Suprapubic skin (tissue), 4 donors: ENCODE measurements at regions not wholly inside any gene's neighbourhood (a gene's known extent, or its start where the extent isn't known, plus 50 kb on each side); places are given as distances from the start of the nearest gene placed in this dataset.

Source experiments
- DNase-seq, 2 donors: peaks; one replicate each; pipeline ENCODE4 v3.0.0-alpha.2; 2019; ENCODE audit warnings: low spot score in 2 of 2
- H3K27ac ChIP-seq: fragments of 200-600 bp; sonication (generic); one replicate; pipeline ENCODE4 v1.5.1; 2019
- H3K27me3 ChIP-seq: fragments of 200-600 bp; sonication (generic); one replicate; pipeline ENCODE4 v1.5.1; 2019
- H3K36me3 ChIP-seq: fragments of 200-600 bp; sonication (generic); one replicate; pipeline ENCODE4 v1.5.1; 2019
- H3K4me1 ChIP-seq: fragments of 200-600 bp; sonication (generic); one replicate; pipeline ENCODE4 v1.5.1; 2019
- H3K4me3 ChIP-seq: fragments of 200-600 bp; sonication (generic); one replicate; pipeline ENCODE4 v1.5.1; 2019; ENCODE audit warnings: mild to moderate bottlenecking
- H3K9me3 ChIP-seq: fragments of 200-600 bp; sonication (generic); one replicate; pipeline ENCODE4 v1.5.1; 2019
- EP300 ChIP-seq: sonication (generic); formaldehyde crosslinking; IDR thresholded peaks from one replicate; pipeline ENCODE4 v1.6.1; 2017; ENCODE audit warnings: antibody characterized with exemption
- POLR2A ChIP-seq, 2 donors: fragments of 450-650 bp; IDR thresholded peaks; one replicate each; pipeline ENCODE4 v1.6.1; 2017; ENCODE audit warnings: antibody characterized with exemption in 2 of 2, mild to moderate bottlenecking in 2 of 2, moderate library complexity in 2 of 2
- POLR2AphosphoS5 ChIP-seq, 3 donors: sonication (generic); formaldehyde crosslinking; IDR thresholded peaks; one replicate each; pipeline ENCODE4 v1.6.1; 2017; ENCODE audit warnings: antibody characterized with exemption in 3 of 3
- WGBS: methylation state at CpG from one replicate; pipeline ENCODE4 v1.1.5; 2018; 5-methylcytosine and 5-hydroxymethylcytosine counted together
- TF ChIP-seq, protein P1 (sequence below), 2 donors: fragments of 200-600 bp in 1 of 2; fragments of 450-650 bp in 1 of 2; sonication (generic) in 1 of 2; IDR thresholded peaks; one replicate each; pipeline ENCODE4 v1.5.1; 2016 to 2019; ENCODE audit warnings: antibody characterized with exemption in 2 of 2, mild to moderate bottlenecking in 1 of 2, moderate library complexity in 1 of 2

DNA sequence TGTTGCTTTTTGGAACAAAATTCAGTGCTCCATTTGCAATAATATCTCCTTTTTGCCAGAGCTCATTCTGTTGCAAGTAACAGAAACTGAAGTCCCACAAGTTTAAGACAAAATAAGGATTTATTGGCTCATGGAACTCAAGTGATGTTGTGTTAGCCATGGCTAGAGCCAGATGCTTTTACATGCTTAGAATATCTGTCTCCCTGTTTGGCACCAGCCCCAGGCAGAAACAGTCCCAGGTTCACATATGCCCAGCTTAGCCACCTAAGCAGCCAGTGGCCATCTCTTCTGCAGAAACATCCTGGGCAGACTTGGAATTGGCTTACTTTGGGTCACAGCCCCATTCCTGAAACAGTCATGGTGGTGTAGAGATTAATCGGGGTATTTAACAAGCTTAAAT, 540.9 kb upstream of the SGCD start:
- no peak for DNase-seq
- no peak overlapping the region for H3K27ac ChIP-seq
- TF ChIP-seq POLR2A (IDR thresholded peaks at IDR 0.05), result no peak
- no peak for TF ChIP-seq EP300
- no peak for TF ChIP-seq POLR2AphosphoS5 (IDR thresholded peaks at IDR 0.05)
- TF ChIP-seq, protein P1, sequence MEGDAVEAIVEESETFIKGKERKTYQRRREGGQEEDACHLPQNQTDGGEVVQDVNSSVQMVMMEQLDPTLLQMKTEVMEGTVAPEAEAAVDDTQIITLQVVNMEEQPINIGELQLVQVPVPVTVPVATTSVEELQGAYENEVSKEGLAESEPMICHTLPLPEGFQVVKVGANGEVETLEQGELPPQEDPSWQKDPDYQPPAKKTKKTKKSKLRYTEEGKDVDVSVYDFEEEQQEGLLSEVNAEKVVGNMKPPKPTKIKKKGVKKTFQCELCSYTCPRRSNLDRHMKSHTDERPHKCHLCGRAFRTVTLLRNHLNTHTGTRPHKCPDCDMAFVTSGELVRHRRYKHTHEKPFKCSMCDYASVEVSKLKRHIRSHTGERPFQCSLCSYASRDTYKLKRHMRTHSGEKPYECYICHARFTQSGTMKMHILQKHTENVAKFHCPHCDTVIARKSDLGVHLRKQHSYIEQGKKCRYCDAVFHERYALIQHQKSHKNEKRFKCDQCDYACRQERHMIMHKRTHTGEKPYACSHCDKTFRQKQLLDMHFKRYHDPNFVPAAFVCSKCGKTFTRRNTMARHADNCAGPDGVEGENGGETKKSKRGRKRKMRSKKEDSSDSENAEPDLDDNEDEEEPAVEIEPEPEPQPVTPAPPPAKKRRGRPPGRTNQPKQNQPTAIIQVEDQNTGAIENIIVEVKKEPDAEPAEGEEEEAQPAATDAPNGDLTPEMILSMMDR (IDR thresholded peaks at IDR 0.05), result no peak
- 87% methylated on average over 1 of the region's 1 CpG for WGBS
- H3K27me3 ChIP-seq, result no peaks in the 10 kb centered on the region
- H3K4me1 ChIP-seq, result no peaks in the 10 kb centered on the region
- no peaks in the 10 kb centered on the region for H3K9me3 ChIP-seq
- H3K4me3 ChIP-seq, result no peak overlapping the region
- no peaks in the 10 kb centered on the region for H3K36me3 ChIP-seq

DNA sequence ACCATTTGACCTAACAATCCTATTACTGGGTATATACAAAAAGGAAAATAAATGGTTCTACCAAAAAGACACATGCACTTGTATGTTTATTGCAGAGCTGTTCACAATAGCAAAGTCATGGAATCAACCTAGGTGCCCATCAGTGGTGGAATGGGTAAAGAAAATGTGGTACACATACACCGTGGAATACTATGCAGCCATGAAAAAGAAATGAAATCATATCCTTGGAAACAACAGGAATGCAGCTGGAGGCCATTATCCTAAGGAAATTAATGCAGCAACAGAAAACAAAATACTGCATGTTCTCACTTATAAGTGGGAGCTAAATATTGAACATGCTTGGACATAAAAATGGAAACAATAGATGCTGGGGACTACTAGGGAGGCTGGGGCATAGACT, 534.1 kb upstream of the SGCD start:
- 73% methylated on average over 1 of the region's 1 CpG for WGBS
- Histone ChIP-seq H3K4me3 (no peak overlapping the region), H3K36me3 (no peaks in the 10 kb centered on the region), H3K9me3 (peaks cover 30% of the 10 kb centered on the region), H3K27ac (no peak overlapping the region), H3K4me1 (no peaks in the 10 kb centered on the region), H3K27me3 (no peaks in the 10 kb centered on the region)
- TF ChIP-seq EP300 (no peak), POLR2A (IDR thresholded peaks at IDR 0.05) (no peak), POLR2AphosphoS5 (IDR thresholded peaks at IDR 0.05) (no peak)
- TF ChIP-seq, protein P1 (IDR thresholded peaks at IDR 0.05), result no peak
- no peak for DNase-seq

DNA sequence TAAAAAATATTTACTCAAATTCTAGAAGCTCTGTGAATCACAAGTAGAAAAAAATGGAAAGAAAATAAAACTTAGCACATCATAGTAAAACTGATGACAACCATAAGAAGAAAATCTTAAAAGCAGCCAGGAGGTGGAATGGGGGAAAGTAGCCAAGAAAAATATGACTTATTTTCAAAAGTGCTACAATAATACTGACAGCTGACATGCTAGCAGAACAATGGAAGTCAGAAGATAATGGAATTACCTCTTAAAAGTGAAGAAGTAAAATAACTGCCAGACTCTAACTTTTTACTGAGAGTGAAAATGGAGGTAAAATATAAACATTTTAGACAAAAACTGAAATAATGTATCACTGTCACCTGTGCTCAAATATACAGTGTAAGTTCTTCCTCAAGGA, 532.2 kb upstream of the SGCD start:
- Histone ChIP-seq H3K27me3 (no peaks in the 10 kb centered on the region), H3K27ac (no peak overlapping the region), H3K4me3 (no peak overlapping the region), H3K4me1 (no peaks in the 10 kb centered on the region), H3K36me3 (no peaks in the 10 kb centered on the region), H3K9me3 (peaks cover 30% of the 10 kb centered on the region)
- TF ChIP-seq POLR2A (IDR thresholded peaks at IDR 0.05) (no peak), POLR2AphosphoS5 (IDR thresholded peaks at IDR 0.05) (no peak), EP300 (no peak)
- TF ChIP-seq, protein P1 (IDR thresholded peaks at IDR 0.05), result no peak
- no peak for DNase-seq

DNA sequence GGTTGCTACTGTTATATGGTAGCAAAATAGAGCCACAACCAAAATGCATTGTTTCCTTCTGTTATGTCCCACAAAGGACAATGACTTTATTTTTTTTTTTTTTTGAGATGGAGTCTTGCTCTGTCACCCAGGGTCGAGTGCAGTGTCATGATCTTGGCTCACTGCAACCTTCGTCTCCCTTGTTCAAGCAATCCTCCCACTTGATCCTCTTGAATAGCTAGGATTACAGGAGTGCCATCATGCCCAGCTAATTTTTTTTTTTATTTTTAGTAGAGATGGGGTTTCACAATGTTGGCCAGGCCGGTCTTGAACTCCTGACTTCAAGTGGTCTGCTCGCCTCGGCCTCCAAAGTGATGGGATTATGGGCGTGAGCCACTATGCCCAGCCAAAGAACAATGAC, 527.7 kb upstream of the SGCD start:
- WGBS, result 79% methylated on average over 6 of the region's 6 CpGs
- Histone ChIP-seq H3K9me3 (peaks cover 17% of the 10 kb centered on the region), H3K4me1 (no peaks in the 10 kb centered on the region), H3K27ac (no peak overlapping the region), H3K27me3 (no peaks in the 10 kb centered on the region), H3K4me3 (no peak overlapping the region), H3K36me3 (no peaks in the 10 kb centered on the region)
- no peak for DNase-seq
- TF ChIP-seq POLR2A (IDR thresholded peaks at IDR 0.05) (no peak), EP300 (no peak), POLR2AphosphoS5 (IDR thresholded peaks at IDR 0.05) (no peak)
- TF ChIP-seq, protein P1 (IDR thresholded peaks at IDR 0.05), result no peak

DNA sequence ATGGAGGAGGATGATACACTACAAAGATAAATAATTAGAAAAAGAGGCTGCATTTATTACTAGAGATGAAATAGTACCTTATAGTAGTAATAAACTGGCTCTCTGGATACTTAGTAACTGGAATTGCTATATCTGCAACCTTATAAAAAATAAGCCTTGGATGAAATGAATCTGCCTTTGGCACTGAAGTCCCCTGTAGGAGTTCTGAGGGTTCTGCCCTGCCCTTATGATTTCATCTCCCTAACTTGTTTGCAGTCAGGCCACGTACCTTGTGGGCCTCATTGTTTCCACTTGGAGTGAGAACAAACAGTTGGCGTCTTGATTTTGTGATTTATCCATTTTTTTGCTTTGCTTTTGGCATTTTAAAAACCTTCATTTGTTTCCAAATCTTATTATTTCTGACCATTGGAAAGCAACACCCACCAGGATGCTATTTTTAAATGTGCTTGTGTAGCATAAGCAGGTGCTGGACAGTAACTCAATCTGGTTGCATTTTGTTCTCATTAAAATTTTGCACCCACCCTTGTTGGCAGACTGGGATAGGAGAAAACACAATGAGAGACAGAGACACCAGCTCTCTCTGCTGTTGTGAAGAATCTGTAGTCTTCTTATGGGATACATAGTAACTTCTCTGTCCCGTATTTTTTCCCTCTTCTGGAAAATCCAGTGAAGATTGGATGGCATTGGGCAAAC, 518.9 kb upstream of the SGCD start:
- no peaks in the 10 kb centered on the region for H3K9me3 ChIP-seq
- no peak overlapping the region for H3K27ac ChIP-seq
- no peaks in the 10 kb centered on the region for H3K36me3 ChIP-seq
- H3K4me3 ChIP-seq, result no peak overlapping the region
- DNase-seq, result no peak
- TF ChIP-seq POLR2AphosphoS5 (IDR thresholded peaks at IDR 0.05), result no peak
- no peak for TF ChIP-seq EP300
- TF ChIP-seq POLR2A (IDR thresholded peaks at IDR 0.05), result no peak
- TF ChIP-seq, protein P1 (IDR thresholded peaks at IDR 0.05), result no peak
- no peaks in the 10 kb centered on the region for H3K27me3 ChIP-seq
- no peaks in the 10 kb centered on the region for H3K4me1 ChIP-seq
- WGBS, result 61% methylated on average over 3 of the region's 3 CpGs
